DMS53 treated with DMSO at 0.1 percent for 48 hours (cell line): ENCODE measurements at regions not wholly inside any gene's neighbourhood (a gene's known extent, or its start where the extent isn't known, plus 50 kb on each side); places are given as distances from the start of the nearest gene placed in this dataset.
A peak's percentile ranks its signal among the peaks of the same experiment; 100 is the strongest.

ENCODE experiments used
- DNase-seq: peaks from one replicate; lab custom pipeline; 2025; ENCODE audit not compliant: unreplicated experiment; lab: John Stamatoyannopoulos, UW

DNA sequence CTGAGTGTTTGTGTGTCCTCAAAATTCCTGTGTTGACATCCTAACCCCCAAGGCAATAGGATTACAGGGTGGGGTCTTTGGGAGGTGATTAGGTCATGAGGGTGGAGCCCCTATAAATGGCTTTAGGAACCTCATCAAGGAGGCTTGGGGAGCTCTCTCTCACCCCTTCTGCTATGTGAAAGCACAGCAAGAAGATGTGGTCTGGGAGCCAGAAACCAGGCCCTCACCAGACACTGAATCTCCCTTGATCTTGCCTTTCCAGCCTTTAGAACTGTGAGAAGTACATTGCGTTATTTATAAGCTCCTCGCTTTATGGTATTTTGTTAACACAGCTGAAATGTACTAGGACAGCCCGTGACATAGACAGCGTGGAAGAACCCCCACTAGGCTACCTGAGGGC, 712.0 kb upstream of the SGCG start:
- no peak for DNase-seq

DNA sequence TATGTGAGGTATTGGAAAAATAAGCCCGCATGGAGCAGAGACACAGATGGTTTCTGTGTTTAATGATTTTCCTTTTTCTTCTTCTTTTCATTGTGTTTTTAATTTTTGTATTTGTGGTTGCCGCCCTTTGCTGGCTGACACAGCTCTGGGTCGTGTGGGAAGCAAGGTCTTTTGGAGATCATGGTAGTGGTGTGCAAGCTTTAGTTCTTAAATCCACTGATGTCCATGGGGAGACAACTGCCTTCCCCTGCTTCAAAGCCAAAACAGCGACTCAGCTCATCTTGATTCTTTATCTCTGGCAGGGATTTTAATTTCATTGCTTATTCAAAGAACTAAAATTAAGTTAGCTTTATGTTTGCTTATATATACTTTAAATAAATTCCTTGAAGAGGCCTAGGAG, 711.3 kb upstream of the SGCG start:
- no peak for DNase-seq

DNA sequence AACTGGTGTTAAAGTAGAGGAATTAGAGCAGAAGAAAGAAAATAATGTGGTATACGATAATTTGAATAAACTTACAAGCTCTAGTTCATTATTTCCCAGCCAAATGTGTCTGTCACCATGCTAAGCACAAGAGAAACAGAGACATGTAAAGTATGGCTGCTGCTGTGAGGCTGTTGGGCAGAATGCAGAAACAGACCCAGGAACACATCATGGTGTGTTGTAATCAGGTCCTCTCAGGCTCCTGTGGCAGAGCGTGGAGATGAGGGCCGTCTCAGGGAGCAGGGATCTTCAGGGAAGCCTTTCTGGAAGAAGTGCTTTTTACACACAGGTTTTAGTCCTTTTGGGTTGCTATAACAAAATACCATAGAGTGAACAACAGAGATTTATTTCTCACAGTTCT, 710.7 kb upstream of the SGCG start:
- DNase-seq: no peak

DNA sequence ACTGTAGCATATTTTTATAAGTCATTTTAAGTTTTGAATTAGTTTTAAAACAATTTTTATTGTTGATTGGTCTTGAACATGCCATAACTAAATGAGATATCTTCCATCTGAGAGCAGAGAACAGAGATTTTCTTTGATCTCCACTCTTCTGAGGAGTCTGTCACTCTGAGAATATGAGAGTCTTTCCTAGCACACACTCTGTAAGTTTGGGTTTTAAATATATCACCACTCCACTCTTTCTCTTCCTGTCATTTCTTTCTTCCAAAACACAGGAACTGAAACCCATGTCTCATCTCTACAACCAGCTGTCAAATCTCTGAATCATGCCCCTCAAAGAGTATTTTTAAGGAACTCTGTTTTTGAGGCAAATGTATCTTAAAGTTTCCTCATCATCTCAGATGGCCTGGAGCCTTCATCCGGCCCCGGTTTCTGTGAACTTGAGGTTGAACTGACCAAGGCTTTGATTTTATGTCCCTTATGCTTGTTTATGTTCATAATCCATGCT, 698.2 kb upstream of the SGCG start:
- DNase-seq: no peak

DNA sequence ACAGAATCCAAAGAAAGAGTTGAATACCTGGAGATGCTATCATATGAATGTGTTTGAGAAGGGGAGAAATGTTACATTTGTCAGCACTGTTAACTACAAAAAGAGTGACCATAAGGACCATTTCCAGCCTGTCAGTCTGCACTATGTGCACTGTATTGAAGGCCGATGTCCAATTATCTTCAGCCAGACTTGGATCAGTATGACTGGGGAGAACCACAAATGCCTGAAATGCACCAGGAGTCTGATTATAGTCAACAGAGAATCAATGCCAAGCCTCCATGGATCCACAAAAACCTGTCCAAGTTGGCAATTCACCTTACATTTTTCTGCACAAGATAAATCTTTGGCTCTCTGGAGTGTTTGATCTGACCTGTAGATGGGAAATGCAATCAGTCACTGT, 697.5 kb upstream of the SGCG start:
- no peak for DNase-seq

DNA sequence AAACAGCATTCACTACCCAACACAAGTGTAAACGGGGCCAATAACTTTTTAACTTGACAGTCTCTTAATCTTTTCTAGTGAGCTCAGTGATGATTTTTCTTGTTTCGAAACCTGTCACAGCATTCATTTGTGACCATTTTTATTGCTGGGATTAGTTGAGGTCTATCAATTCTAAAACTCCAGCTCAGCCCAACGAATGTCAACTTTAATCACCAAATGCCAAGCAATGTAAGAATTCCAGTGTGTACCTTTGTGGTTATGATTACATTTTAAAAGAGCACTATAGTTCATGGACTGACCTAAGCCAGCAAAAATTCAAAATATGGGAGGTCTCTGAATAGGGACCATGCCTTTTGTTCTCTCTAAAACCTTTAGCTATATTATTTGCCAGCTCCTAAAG, 694.3 kb upstream of the SGCG start:
- no peak for DNase-seq

DNA sequence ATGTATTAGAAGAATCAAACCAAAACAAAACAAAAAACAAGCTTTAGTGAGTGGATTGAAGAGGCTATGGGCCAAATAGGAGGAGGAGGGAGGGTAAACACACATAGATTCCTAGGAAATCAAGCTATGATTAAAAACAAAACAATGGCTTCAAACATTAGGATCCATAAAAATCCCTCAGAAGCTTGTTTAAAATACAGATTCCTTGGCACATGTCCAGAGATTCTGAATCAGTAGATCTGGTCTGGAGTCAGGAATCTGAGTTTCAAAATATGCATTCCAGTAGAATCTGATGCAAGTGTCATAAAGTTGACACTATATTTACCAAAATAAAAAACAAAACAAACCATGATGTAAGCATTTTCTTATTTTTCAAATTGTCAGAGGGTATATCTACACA, 692.8 kb upstream of the SGCG start:
- no peak for DNase-seq

DNA sequence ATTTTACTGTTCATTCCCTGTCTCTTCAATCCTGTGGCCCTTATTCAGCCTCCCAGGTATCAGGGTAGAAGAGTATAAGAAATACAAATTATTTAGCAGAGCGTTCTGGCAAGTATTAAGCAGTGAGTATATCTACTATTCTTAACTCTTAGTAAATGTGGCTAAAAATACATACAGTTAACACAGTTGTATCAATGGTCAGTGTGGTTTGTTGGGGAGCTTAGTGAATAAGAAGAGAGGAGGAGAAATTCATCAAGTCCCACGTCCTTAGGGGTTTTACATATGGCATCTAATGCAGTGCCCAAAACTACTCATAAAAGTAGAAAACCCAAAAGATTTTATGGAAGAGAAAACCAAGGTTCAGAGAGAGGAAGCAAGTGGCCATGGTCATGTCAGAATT, 691.0 kb upstream of the SGCG start:
- no peak for DNase-seq

DNA sequence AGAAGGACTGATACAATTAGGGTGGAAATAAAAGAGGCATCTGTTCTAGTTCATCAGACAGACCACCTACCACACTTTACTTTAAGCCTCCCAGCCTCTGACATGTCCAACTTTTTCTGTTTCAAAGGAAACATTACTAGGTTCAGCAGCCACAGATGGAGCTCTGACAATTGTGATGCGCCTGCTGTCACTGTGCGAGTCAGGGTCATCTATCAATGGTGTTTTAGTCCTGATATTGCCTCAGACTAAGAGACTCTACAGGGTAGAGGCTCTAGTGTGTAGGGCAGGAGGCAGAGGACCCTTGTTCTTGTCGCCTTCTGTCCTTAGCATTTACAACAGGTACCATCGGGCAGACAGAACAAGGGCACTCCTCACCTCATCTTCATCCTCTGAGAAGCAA, 685.0 kb upstream of the SGCG start:
- DNase-seq: no peak

DNA sequence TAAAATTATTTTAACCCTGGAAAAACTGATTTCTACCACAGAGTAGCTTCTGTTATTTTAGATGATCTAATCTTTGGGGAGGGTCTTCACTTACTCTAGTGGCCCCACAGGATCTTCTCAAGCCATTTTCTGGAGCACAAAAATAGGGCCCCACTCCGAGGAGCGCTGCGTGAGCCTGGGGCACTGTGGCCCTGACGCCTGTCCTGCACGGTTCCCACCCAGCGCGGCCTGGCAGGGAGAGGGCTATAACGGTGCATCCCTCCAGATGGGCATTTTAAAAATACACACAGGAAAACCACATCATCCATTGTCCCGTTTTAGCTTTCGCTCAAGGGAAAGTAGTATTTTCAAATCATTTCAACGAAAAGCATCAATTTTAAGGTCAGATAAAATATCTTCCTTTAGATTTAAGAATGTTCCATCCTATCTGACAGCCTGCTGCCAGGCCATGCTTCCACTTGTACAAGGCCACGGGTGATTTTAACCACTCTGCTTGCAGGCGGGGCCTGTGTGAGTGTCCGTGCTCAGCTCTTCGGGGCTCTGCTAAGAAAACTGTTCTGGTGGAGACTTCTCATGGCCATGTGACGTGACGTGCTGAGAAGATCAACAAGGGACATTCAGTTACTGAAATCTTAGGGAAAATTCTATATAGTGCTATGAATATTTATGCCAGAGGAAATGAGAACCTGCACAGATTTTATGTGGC, 683.8 kb upstream of the SGCG start:
- no peak for DNase-seq

DNA sequence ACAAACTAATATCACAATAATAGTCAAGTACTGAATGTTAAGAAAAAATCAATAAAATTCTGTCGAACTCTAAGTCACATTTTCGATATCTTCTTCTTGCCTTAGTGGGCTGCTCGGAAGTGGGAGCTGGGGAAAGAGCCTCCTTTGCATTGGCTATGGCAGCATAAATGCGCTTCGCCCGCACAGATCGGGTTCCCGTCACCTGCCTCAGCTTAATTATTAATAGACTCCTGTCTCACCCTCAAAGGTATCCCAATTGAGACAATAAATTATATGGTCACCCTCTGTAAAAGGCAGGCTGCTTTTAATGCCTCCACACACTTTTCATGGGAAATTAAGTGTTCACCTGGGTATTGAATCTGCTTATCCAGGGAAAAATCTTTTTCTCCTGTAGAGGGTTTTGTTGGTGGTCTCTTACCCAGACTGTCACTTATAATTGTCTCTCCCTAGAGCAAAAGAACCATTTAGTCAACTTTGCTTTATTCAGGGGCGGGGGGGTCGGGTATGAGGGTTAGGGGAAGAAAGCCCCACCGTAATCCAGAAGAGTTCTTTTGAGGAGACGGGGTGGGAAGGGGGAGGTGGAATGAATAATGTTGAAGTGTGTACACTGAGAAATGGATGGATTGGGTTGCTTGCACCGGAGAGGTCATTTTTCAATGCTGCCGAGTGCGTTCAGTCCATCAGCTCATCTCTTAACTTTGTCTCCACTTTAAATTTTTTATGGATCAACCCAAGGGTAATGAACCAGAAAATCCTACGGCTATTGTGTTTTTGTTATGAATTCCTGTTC, 682.6 kb upstream of the SGCG start:
- peak; percentile 88 for DNase-seq

DNA sequence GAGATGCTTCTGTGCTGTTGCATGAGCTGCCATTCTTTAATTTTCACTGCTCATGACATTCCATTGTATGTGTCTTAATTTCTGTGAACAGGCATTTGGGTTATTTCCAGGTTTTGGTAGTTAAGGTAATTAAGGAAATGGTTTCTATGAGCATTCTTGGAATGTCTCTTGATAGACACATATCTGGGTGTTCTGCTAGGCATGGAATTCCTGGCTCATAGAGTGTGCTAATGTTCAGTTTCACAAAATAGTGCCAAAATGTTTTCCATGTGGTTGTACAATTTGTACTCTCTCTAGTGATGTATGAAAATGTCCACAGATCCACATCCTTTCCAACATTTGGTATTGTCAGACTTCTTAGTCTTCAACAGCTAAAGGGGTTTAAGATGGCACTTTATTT, 680.9 kb upstream of the SGCG start:
- DNase-seq: no peak

DNA sequence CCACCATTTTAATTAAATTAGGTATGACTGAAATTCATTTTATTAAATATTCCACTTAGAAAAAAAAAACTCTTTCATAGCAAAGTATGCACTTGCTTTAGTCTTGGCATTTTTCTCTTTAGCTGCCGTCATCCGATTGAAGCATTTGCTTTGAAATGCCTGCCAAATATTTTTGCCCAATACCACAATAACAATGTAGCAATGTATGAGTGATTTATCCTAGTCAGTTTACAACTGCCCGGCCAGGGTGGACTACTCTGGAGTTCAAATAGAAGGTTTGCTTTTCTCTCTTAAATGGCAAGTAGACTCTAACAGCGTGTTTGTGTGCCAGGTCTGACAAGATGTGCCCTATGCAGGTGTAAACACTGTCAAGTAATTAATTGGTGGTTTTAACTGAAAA, 675.3 kb upstream of the SGCG start:
- no peak for DNase-seq

DNA sequence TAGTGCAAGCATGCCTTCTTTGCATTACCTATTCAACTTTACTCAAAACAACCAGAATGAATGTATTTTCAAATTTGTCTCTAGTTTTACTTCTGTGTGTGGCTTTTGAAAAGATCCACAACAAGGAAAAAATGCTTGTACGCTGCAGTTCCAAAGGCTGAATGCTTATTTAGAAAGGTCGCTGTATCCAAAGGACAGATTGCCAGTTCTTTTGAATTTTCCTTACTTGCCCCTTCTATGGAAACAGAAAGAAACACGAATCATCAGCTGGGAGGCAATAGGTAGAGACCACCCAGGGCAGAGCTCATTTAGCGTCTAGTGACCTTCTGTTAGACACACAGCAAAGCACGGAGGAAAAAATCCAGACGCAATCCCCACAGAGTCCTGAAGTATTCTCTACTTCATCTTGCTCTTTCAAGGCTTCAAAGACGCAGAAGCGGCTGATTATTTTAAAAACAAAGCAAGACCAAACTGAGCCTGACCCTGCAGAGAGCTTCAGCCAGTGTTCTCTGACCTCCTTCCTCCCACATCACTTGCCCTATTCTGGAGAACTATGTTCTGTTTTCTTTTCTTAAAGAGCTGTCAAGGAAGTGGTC, 674.6 kb upstream of the SGCG start:
- no peak for DNase-seq

DNA sequence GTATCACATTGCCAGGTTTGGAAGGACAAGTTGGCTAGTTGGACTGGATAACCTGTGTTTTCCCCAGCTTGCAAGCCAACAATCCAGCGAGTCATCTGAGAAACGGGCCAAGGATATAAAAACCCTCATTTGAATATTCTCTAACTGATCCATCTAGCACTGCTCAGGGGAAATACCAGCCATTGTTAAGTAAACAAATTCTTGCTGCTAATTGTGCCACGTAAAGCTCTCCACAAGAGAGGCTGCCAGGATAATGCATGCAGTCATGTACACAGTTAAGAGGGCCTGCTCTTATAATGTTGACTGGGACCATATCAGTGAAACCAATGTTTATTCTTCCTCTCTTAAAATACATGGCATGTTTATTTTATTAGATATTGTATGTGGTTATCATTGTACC, 663.2 kb upstream of the SGCG start:
- peak; percentile 98 for DNase-seq

DNA sequence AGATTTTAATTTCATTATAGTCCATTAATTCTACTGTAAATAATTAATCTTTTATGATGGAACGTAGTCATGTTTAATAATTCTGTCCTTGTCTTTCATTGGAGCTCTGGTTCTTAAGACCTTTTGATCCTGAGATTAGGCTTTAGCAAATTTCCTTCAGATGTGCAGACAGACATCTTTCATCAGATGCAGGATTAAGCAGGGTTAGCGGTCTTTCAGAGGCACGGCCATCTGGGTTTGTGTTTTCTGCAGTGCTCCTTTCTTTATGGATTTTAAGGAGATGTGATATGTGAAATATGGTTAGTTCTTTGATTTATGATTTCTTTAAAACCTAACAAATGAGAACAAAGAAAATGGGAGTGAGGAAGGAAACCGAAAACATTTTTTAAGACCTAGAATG, 643.9 kb upstream of the SGCG start:
- DNase-seq: no peak

DNA sequence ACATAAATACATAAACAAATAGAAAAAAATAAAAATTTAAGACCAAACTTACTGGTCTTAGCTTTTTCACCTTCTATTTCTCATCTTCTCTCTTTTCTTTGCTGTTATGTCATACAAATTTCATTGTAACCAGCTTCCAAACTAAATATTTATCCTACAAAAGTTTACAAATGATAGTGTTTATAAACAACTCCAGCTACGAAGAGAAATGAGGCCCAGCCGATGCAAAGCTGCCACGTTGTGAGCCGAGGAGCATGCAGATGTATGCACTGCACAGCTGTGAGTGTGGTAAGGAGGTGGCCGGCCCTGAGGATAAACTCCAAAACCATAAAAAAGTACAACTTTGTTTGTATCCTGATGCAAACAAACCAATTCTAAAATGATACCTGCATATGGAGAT, 642.4 kb upstream of the SGCG start:
- no peak for DNase-seq

DNA sequence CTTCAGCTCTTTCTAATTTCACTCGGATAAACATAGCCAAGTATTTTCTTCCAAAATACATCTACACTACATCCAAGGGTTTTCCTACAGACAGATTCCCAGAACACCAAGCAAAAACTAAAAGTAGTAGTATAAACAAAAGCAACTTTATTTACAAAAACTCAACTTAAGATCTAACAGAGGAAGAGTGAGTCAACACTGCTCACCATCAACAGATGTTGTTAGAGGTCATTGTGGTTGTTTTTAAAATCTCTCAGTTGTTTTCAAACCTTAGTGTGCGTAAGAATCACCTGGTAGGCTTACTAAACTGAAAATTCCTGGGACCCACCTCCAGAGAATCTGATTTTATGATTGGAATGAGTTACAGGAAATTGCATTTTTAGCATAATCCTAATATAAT, 631.7 kb upstream of the SGCG start:
- no peak for DNase-seq

DNA sequence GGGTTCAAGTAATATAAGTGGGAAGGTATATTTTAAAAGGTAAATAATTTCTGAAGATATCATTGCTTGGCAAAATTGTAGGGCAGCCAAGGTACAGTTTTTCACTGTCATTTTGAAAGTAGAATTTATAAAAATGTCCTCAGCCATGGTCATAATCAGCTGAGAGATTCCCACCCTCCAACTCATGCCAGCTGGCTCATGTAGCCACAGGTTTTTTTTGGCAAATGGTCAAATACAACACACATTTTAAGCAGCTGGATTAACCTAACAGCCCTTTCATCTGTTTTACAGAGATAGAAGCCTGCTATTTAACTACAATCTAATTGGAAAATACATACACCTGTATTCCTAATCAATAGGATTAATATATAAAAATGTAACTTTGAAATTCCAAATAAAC, 619.2 kb upstream of the SGCG start:
- peak; percentile 29 for DNase-seq

DNA sequence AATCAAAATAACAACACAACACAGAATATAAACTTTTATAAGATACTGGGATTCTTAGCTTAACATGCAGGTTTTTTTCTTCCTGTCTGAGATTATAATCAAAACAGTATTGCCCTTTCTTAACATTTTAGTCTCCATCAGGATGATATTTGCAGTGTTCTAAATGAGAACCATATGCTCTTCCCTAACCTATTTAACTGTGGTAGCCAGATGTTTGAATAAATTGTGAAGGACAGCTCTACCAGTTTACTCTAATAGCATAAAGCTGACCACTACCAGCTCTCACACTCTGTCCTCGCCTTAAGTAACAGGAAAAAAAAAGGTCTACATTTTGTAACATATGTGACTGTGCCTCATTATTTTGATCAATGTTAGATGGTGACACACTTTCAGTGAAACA, 618.7 kb upstream of the SGCG start:
- no peak for DNase-seq

DNA sequence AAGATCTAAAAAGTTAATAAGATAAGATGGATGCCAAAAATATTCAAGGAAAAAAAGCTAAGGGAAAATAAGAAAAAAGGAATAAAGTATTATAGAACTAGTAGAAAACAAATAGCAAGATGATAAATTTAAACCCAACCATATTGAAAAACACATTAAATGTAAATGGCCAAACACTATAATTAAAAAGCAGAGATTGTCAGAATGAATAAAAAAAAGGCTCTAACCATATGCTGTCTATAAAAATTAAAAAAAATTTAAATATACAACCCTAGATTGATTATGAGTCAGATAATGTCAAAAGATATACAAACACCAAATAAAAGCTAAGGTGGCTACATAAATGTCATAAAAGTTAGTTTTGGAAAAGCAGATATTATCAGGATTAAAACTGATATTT, 617.5 kb upstream of the SGCG start:
- DNase-seq: no peak

DNA sequence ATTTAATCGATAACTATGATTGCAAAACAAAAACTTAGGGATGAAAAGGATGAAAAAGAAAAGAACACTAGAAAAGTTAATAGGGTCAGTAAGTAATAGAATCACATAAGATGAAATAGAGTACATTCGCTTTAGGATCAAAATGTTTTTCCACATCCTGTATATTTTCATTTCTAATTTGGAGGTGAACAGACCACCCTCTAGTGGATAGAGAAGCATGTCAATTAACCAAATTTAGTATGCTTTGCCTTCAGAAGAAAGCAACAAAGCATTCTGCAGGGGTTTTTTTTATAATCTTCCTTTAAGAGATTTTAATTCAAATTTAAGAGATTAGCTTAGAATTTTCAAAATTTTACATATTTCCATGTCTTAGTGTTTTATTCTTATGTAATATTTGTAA, 611.0 kb upstream of the SGCG start:
- DNase-seq: no peak
